Activated naive CD8-positive, alpha-beta T cell treated with anti-CD3 and anti-CD28 coated beads, Interleukin-2, amount 50 U/mL, for 24 hours (primary cell): ENCODE measurements at regions not wholly inside any gene's neighbourhood (a gene's known extent, or its start where the extent isn't known, plus 50 kb on each side); places are given as distances from the start of the nearest gene placed in this dataset.

Experiments used
- ATAC-seq: fragments of 150-1000 bp; cut with Tn5 transposase; one replicate; pipeline ENCODE4 v1.10.0; 2021
- DNase-seq: peaks from one replicate; pipeline ENCODE4 v3.0.0; 2021
- H3K27ac Mint-ChIP-seq: one replicate; pipeline ENCODE4 v1.8.0; 2021; ENCODE audit warnings: mild to moderate bottlenecking, mixed read lengths
- H3K27me3 Mint-ChIP-seq: one replicate; pipeline ENCODE4 v1.8.0; 2021; ENCODE audit warnings: mixed read lengths
- H3K36me3 Mint-ChIP-seq: one replicate; pipeline ENCODE4 v1.8.0; 2021; ENCODE audit warnings: low read depth, mixed read lengths
- H3K4me1 Mint-ChIP-seq: one replicate; pipeline ENCODE4 v1.8.0; 2021; ENCODE audit warnings: mixed read lengths
- H3K4me3 Mint-ChIP-seq: one replicate; pipeline ENCODE4 v1.8.0; 2021; ENCODE audit warnings: mild to moderate bottlenecking, moderate library complexity, mixed read lengths
- H3K9me3 Mint-ChIP-seq: one replicate; pipeline ENCODE4 v1.8.0; 2021; ENCODE audit warnings: mixed read lengths

GRCh38 chr13:68170961-68171360, 940.8 kb upstream of the PCDH9 start:
- H3K27me3 Mint-ChIP-seq, result no peaks in the 10 kb centered on the region
- H3K9me3 Mint-ChIP-seq, result peaks cover 9% of the 10 kb centered on the region
- H3K4me3 Mint-ChIP-seq, result no peak overlapping the region
- H3K36me3 Mint-ChIP-seq, result no peaks in the 10 kb centered on the region
- H3K27ac Mint-ChIP-seq, result no peak overlapping the region
- no peaks in the 10 kb centered on the region for H3K4me1 Mint-ChIP-seq
- ATAC-seq (no peak), DNase-seq (no peak)

GRCh38 chr13:68168448-68168847, 938.3 kb upstream of the PCDH9 start:
- Mint-ChIP-seq H3K27me3 (no peaks in the 10 kb centered on the region), H3K27ac (no peak overlapping the region), H3K9me3 (peaks cover 11% of the 10 kb centered on the region), H3K4me1 (no peaks in the 10 kb centered on the region), H3K4me3 (no peak overlapping the region), H3K36me3 (no peaks in the 10 kb centered on the region)
- DNase-seq (no peak), ATAC-seq (no peak)

GRCh38 chr13:68160466-68160865, 930.3 kb upstream of the PCDH9 start:
- Mint-ChIP-seq H3K9me3 (peaks cover 15% of the 10 kb centered on the region), H3K27ac (no peak overlapping the region), H3K36me3 (no peaks in the 10 kb centered on the region), H3K4me3 (no peak overlapping the region), H3K4me1 (no peaks in the 10 kb centered on the region), H3K27me3 (no peaks in the 10 kb centered on the region)
- no peak for DNase-seq
- ATAC-seq, result no peak

- DNase-seq, result no peak
- H3K36me3 Mint-ChIP-seq, result no peaks in the 10 kb centered on the region
- no peak overlapping the region for H3K27ac Mint-ChIP-seq
- no peaks in the 10 kb centered on the region for H3K4me1 Mint-ChIP-seq
- no peaks in the 10 kb centered on the region for H3K27me3 Mint-ChIP-seq
- peaks cover 23% of the 10 kb centered on the region for H3K9me3 Mint-ChIP-seq
- ATAC-seq, result no peak
- H3K4me3 Mint-ChIP-seq, result no peak overlapping the region
Observed at GRCh38 chr13:68152414-68152813, 922.3 kb upstream of the PCDH9 start.

DNA sequence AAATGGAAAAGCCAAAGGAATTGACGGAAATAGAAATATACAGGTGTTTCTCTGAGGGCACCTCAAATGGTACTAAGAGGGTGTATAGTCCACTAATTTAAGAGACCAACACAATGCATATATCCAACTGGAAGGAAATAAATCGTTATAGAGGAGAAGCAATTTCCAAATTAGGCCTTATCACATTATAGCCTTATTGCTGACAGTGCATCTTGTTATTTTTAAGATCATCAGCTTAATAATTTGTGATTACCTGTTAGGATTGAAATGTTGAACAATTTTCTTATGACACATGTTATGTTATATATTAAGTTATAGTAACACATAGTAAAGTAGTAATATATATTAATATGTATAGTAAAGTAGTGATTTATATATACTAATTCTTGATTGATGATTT, 915.7 kb upstream of the PCDH9 start:
- no peaks in the 10 kb centered on the region for H3K9me3 Mint-ChIP-seq
- no peaks in the 10 kb centered on the region for H3K27me3 Mint-ChIP-seq
- H3K4me1 Mint-ChIP-seq, result no peaks in the 10 kb centered on the region
- ATAC-seq (no peak), DNase-seq (no peak)
- no peaks in the 10 kb centered on the region for H3K36me3 Mint-ChIP-seq
- H3K4me3 Mint-ChIP-seq, result no peak overlapping the region
- H3K27ac Mint-ChIP-seq, result no peak overlapping the region

DNA sequence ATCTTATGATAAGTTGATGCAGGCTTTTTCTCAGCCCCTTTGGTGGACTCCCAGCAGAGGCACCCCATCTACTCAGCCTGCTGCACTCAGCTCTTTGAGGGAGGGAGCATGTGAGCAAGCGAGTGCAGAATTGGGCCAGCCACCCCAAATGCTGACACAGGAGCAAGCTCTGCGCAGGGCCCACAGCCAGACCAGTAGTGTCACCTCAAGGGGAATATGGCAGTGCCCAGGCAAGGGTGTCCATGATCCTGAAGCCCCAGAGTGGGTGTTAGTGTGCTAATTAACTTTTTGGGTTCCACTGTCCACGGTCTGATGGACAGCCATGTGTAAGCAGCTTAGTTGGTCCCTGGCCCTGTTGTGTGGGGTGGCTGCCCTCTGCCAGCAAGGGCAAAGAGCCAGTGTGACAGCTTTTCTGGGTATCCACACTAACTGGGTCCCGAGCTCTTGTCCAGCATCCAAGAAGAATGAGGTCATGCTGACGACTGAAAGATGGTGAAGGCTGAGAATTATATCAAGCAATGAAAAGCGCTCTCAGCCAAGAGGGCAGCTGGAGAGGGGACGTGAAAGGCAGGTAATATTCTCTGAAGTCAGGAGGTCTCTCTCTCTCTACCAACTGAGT, 898.3 kb upstream of the PCDH9 start:
- H3K27me3 Mint-ChIP-seq, result no peaks in the 10 kb centered on the region
- no peaks in the 10 kb centered on the region for H3K36me3 Mint-ChIP-seq
- H3K27ac Mint-ChIP-seq, result no peak overlapping the region
- no peak for DNase-seq
- no peaks in the 10 kb centered on the region for H3K4me1 Mint-ChIP-seq
- ATAC-seq, result no peak
- H3K4me3 Mint-ChIP-seq, result no peak overlapping the region
- peaks cover 7% of the 10 kb centered on the region for H3K9me3 Mint-ChIP-seq

- Mint-ChIP-seq H3K9me3 (no peaks in the 10 kb centered on the region), H3K4me1 (no peaks in the 10 kb centered on the region), H3K27ac (no peak overlapping the region), H3K4me3 (no peak overlapping the region), H3K36me3 (no peaks in the 10 kb centered on the region), H3K27me3 (no peaks in the 10 kb centered on the region)
- ATAC-seq (no peak), DNase-seq (no peak)
Observed at GRCh38 chr13:68125087-68125480, 894.9 kb upstream of the PCDH9 start.

- Mint-ChIP-seq H3K4me1 (no peaks in the 10 kb centered on the region), H3K4me3 (no peak overlapping the region), H3K27me3 (no peaks in the 10 kb centered on the region), H3K36me3 (no peaks in the 10 kb centered on the region), H3K27ac (no peak overlapping the region), H3K9me3 (no peaks in the 10 kb centered on the region)
- ATAC-seq (no peak), DNase-seq (no peak)
Observed at GRCh38 chr13:68124437-68125086, 894.4 kb upstream of the PCDH9 start.

- Mint-ChIP-seq H3K27ac (no peak overlapping the region), H3K9me3 (peaks cover 18% of the 10 kb centered on the region), H3K4me1 (no peaks in the 10 kb centered on the region)
Observed at GRCh38 chr13:68110178-68110768, 880.1 kb upstream of the PCDH9 start.

GRCh38 chr13:68107667-68108066, 877.5 kb upstream of the PCDH9 start:
- H3K36me3 Mint-ChIP-seq, result no peaks in the 10 kb centered on the region

More at GRCh38 chr13:68110178-68110768, 880.1 kb upstream of the PCDH9 start:
- Mint-ChIP-seq H3K4me3 (no peak overlapping the region), H3K36me3 (no peaks in the 10 kb centered on the region), H3K27me3 (no peaks in the 10 kb centered on the region)
- no peak for DNase-seq
- ATAC-seq, result no peak

DNA sequence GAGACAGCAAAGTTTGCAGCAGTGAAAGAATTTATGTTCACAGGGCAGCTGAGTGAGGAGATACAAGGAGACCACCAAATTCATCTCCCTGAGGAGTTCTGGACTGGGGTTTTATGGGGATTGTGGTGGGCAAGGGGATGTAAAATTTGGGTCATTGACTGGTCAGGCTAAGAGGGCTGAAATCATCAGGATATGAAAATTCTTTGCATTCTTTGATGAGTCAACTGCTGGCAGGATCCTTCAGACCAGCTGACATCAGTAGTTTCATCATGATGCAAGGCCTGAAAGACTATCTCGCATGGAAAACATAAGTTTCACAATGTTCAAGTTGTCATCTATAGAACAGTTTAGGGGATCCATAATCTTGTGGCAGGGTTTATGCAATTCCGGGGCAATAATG, 869.5 kb upstream of the PCDH9 start:
- Mint-ChIP-seq H3K9me3 (peaks cover 31% of the 10 kb centered on the region), H3K27ac (no peak overlapping the region), H3K4me1 (no peaks in the 10 kb centered on the region), H3K4me3 (no peak overlapping the region), H3K36me3 (no peaks in the 10 kb centered on the region), H3K27me3 (no peaks in the 10 kb centered on the region)
- ATAC-seq, result no peak
- no peak for DNase-seq

More at GRCh38 chr13:68107667-68108066, 877.5 kb upstream of the PCDH9 start:
- no peak for DNase-seq
- Mint-ChIP-seq H3K4me1 (no peaks in the 10 kb centered on the region), H3K27ac (no peak overlapping the region), H3K9me3 (peaks cover 17% of the 10 kb centered on the region), H3K4me3 (no peak overlapping the region), H3K27me3 (no peaks in the 10 kb centered on the region)
- ATAC-seq, result no peak

DNA sequence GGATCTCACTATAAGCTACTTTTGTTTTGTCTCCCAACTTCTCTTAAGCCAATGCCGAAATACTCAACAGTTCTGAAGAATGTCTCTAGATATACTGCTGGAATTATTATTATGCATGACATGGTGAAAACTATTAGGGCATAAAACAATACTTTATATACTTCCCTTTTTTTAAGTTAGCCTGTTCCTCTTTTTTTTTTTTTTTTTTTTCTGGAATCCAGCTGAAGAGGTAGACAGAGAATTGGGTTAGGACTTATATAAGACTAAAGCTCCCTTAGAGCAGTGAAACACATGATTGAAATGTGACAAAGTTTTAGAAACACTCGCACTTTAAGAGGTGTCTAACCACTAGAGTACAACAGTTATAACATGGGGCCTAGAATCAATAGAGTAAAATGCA, 850.9 kb upstream of the PCDH9 start:
- no peaks in the 10 kb centered on the region for H3K36me3 Mint-ChIP-seq
- no peak for ATAC-seq
- no peaks in the 10 kb centered on the region for H3K4me1 Mint-ChIP-seq
- H3K4me3 Mint-ChIP-seq, result no peak overlapping the region
- H3K9me3 Mint-ChIP-seq, result peaks cover 7% of the 10 kb centered on the region
- DNase-seq, result no peak
- H3K27me3 Mint-ChIP-seq, result no peaks in the 10 kb centered on the region
- H3K27ac Mint-ChIP-seq, result no peak overlapping the region

GRCh38 chr13:68078874-68079273, 848.7 kb upstream of the PCDH9 start:
- Mint-ChIP-seq H3K9me3 (peaks cover 4% of the 10 kb centered on the region), H3K27me3 (no peaks in the 10 kb centered on the region), H3K4me1 (no peaks in the 10 kb centered on the region), H3K27ac (no peak overlapping the region), H3K36me3 (no peaks in the 10 kb centered on the region), H3K4me3 (no peak overlapping the region)
- ATAC-seq, result no peak
- DNase-seq, result no peak

DNA sequence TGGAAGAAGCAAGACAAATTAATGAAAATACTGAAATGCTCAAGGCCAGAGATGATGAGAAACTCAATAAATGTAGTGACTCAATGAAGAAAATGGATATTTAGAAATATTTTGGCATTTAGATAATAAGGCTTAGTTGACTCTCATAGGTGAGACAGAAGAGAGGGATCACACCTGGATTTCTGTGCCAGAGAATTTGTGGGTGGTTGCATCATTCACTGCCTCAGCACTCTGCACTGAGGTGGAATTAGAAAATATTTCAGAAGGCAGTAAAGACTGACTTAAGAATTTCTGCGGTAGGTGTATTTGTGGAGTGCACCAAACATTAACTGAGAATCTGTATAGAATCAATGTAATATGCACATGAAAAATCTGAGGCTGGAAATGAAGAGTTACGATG, 848.3 kb upstream of the PCDH9 start:
- Mint-ChIP-seq H3K9me3 (peaks cover 6% of the 10 kb centered on the region), H3K27ac (no peak overlapping the region), H3K4me3 (no peak overlapping the region), H3K36me3 (no peaks in the 10 kb centered on the region), H3K4me1 (no peaks in the 10 kb centered on the region), H3K27me3 (no peaks in the 10 kb centered on the region)
- DNase-seq (no peak), ATAC-seq (no peak)

GRCh38 chr13:68076046-68076445, 845.9 kb upstream of the PCDH9 start:
- Mint-ChIP-seq H3K4me1 (no peaks in the 10 kb centered on the region), H3K9me3 (peaks cover 4% of the 10 kb centered on the region), H3K27me3 (no peaks in the 10 kb centered on the region), H3K36me3 (no peaks in the 10 kb centered on the region), H3K4me3 (no peak overlapping the region), H3K27ac (no peak overlapping the region)
- ATAC-seq, result no peak
- no peak for DNase-seq
